Transverse colon (tissue), 4 donors: ENCODE measurements at regions not wholly inside any gene's neighbourhood (a gene's known extent, or its start where the extent isn't known, plus 50 kb on each side); places are given as distances from the start of the nearest gene placed in this dataset.

Experiments
- EP300 ChIP-seq: sonication (generic); formaldehyde crosslinking; IDR thresholded peaks from one replicate; pipeline ENCODE4 v1.6.1; 2017; ENCODE audit warnings: antibody characterized with exemption, low read depth
- POLR2AphosphoS5 ChIP-seq, 3 donors: sonication (generic); formaldehyde crosslinking; IDR thresholded peaks; one replicate each; pipeline ENCODE4 v1.6.1; 2016; ENCODE audit warnings: antibody characterized with exemption in 3 of 3
- TF ChIP-seq, protein P1 (sequence below), 5 experiments: fragments of 200-600 bp in 3 of 5; fragments of 450-650 bp in 2 of 5; sonication (generic) in 3 of 5; IDR thresholded peaks; 1 replicate in 2 of 5; 2 replicates in 3 of 5; pipeline ENCODE4 v1.5.1; 2016 to 2017; ENCODE audit warnings: antibody characterized with exemption in 5 of 5, inconsistent platforms in 3 of 5, mild to moderate bottlenecking in 2 of 5, moderate library complexity in 1 of 5

DNA sequence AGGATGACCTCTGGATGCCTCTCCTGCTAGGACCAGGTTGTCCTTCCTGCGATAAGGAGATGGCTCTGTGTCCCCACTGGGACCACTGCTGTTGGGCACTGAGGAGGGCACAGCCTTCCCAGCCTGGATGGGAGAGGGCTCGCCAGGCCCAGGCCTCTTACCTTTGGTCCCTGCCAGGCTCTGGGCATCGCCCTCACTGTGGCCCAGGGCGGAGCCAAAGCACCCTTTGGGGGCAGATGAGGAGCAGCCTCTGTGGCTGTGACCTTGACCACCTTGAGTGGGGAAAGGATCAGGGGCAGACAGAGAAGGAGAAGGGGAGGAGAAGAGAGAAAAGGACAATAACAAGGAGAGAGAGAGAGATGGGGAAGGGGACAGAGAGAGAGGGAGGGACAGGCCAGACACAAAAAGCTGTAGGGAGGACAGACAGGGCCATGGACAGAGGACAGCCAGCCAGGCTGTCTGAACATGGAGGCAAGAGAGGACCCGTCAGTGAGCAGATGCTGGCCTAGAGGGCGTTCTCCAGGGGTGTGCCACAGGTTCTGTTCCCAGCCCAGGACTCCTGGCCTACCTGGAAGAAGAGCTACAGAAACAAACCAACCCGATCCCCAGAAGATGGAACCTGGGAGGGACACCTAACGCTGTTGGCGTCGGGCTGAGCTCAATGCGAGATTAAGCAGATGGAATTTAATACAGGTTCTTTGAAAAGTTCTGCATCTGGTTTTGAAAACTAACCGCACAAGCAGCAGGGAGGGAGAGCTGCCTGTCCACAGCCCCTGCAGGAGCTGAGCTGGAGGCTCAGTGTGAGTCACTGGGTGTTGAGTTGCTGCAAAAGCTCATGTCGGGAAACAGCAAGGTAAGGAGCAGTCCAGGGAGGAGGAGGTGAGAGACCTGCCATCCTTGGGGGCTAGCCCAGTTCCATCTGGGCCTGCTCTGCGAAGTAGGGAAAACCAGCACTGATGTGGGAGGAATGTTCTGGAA, 262.1 kb downstream of the PTPRU start:
- TF ChIP-seq, protein P1, sequence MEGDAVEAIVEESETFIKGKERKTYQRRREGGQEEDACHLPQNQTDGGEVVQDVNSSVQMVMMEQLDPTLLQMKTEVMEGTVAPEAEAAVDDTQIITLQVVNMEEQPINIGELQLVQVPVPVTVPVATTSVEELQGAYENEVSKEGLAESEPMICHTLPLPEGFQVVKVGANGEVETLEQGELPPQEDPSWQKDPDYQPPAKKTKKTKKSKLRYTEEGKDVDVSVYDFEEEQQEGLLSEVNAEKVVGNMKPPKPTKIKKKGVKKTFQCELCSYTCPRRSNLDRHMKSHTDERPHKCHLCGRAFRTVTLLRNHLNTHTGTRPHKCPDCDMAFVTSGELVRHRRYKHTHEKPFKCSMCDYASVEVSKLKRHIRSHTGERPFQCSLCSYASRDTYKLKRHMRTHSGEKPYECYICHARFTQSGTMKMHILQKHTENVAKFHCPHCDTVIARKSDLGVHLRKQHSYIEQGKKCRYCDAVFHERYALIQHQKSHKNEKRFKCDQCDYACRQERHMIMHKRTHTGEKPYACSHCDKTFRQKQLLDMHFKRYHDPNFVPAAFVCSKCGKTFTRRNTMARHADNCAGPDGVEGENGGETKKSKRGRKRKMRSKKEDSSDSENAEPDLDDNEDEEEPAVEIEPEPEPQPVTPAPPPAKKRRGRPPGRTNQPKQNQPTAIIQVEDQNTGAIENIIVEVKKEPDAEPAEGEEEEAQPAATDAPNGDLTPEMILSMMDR (IDR thresholded peaks at IDR 0.05): no peak
- TF ChIP-seq EP300: no peak
- TF ChIP-seq POLR2AphosphoS5 (IDR thresholded peaks at IDR 0.05): no peak
